Right atrium auricular region (tissue), 2 donors: ENCODE measurements at regions not wholly inside any gene's neighbourhood (a gene's known extent, or its start where the extent isn't known, plus 50 kb on each side); places are given as distances from the start of the nearest gene placed in this dataset.

ENCODE experiments used
- DNase-seq: peaks from one replicate; pipeline ENCODE4 v3.0.0-alpha.2; 2019; ENCODE audit warnings: low spot score
- H3K27ac ChIP-seq, 2 donors: fragments of 200-600 bp; sonication (generic); 1 replicate in 1 of 2; 2 replicates in 1 of 2; pipeline ENCODE4 v1.5.1; 2016 to 2019
- H3K27me3 ChIP-seq, 2 donors: fragments of 200-600 bp; sonication (generic); one replicate each; pipeline versions ENCODE4 v1.5.1 to v1.6.0; 2017 to 2019
- H3K36me3 ChIP-seq: fragments of 200-600 bp; sonication (generic); one replicate; pipeline ENCODE4 v1.5.1; 2016
- H3K4me1 ChIP-seq, 2 donors: fragments of 200-600 bp; sonication (generic); one replicate each; pipeline versions ENCODE4 v1.5.1 to v1.6.0; 2017 to 2019
- H3K4me3 ChIP-seq, 2 donors: fragments of 200-600 bp; sonication (generic); 1 replicate in 1 of 2; 2 replicates in 1 of 2; pipeline ENCODE4 v1.5.1; 2017 to 2019; ENCODE audit warnings: mild to moderate bottlenecking in 1 of 2, moderate library complexity in 1 of 2
- H3K9me3 ChIP-seq, 2 donors: fragments of 200-600 bp; sonication (generic); one replicate each; pipeline ENCODE4 v1.5.1; 2019
- TF ChIP-seq, protein P1 (sequence below), 2 donors: fragments of 200-600 bp; sonication (generic); IDR thresholded peaks; one replicate each; pipeline ENCODE4 v1.5.1; 2019; ENCODE audit warnings: antibody characterized with exemption in 2 of 2

DNA sequence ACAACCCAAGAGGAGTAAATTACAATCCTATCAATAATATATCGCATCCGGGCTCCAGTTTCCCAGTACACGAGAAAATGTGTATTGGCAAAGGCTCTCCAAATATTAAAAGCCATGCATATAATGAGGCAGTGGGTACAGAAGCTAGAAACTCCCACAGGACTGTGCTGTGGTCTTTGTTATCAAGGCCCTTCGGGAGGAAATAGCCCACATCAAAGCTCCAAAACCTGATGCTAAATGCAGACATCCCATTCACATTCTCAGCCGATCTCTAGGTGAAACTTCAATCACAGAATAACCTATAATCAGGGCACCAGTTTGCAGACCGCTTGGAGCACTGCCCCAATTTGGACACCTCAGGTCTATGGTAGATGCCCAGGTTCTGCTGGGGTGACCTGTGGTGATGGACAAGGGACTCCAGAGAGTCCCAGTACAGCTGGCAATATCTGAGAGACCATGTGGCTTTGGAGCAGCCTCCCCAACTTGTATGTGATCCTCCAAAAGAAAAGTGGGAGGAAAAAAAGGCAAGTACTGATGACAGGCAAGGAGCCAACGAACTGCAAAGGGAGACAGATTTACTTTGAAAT is 148.8 kb upstream of the CAMK1G start:
- H3K4me3 ChIP-seq = no peak overlapping the region
- DNase-seq = no peak
- no peaks in the 10 kb centered on the region for H3K9me3 ChIP-seq
- no peaks in the 10 kb centered on the region for H3K36me3 ChIP-seq
- TF ChIP-seq, protein P1, sequence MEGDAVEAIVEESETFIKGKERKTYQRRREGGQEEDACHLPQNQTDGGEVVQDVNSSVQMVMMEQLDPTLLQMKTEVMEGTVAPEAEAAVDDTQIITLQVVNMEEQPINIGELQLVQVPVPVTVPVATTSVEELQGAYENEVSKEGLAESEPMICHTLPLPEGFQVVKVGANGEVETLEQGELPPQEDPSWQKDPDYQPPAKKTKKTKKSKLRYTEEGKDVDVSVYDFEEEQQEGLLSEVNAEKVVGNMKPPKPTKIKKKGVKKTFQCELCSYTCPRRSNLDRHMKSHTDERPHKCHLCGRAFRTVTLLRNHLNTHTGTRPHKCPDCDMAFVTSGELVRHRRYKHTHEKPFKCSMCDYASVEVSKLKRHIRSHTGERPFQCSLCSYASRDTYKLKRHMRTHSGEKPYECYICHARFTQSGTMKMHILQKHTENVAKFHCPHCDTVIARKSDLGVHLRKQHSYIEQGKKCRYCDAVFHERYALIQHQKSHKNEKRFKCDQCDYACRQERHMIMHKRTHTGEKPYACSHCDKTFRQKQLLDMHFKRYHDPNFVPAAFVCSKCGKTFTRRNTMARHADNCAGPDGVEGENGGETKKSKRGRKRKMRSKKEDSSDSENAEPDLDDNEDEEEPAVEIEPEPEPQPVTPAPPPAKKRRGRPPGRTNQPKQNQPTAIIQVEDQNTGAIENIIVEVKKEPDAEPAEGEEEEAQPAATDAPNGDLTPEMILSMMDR (IDR thresholded peaks at IDR 0.05) = no peak
- H3K27me3 ChIP-seq = no peaks in the 10 kb centered on the region
- no peak overlapping the region for H3K27ac ChIP-seq
- H3K4me1 ChIP-seq = no peaks in the 10 kb centered on the region

DNA sequence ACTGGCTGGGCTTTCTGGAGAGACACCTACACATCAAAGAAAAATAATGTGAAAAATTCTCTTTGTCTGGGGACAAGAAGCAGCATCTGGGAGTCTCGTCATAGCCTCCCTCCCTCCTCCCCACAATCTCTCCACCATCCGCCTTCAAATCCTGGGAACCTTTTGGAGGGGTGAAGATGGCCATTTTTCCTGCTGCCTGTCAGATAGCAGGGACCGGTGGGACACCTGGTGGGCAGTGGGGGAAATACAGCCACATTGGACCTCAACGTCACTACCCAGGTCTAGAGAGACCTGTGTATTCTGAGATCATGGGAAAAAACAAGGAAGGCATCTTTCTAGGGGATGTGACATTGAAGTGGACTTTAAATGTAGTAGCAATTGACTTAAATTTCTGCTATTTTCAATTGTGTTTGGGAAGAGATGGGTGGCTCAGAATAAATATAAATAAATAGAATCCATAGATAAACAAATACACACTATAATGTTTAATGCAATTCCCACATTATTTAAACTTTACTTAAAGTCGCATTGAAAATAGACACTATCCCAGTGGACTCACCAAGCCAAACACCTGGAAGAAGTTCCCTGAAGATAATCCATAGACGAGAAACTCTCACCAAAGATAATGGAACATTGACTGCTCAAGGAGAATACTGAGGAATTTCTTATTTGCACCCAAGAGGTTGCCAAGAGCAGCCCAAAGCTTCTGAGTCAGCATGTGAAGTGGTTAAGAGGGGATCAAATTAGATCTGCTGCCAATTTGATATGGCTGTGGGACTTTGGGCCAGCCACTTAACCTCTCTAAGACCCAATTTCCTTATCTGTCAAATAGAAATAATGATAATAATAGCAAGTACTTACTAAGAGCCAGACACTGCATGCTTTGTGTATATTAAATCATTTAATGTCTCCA is 147.6 kb upstream of the CAMK1G start:
- peak; percentile 61 for DNase-seq
- H3K36me3 ChIP-seq = no peaks in the 10 kb centered on the region

DNA sequence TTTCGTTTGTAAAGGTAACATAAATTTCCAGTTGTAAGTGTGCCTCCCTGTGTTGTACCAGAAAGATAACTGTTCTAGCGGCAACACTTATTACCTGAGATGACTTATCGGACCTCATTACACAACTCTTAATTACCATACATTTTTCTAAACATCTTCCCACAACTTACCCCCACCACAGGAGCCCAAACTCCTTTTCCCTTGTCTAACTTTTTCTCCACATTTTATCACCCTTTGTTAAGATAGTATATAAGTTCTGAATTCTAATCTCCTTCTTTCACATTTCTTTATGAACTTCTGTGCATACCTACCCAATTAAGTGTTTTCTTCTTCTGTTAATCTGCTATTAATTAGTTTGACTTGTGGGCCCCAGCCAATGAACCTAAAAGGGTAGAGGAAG is 143.7 kb upstream of the CAMK1G start:
- no peaks in the 10 kb centered on the region for H3K4me1 ChIP-seq
- DNase-seq = no peak
- TF ChIP-seq, protein P1 (IDR thresholded peaks at IDR 0.05) = no peak

More for the DNA sequence above, 147.6 kb upstream of the CAMK1G start:
- H3K9me3 ChIP-seq = no peaks in the 10 kb centered on the region
- no peak overlapping the region for H3K4me3 ChIP-seq
- TF ChIP-seq, protein P1 (IDR thresholded peaks at IDR 0.05) = peak; percentile 22 to 75
- H3K27me3 ChIP-seq = no peaks in the 10 kb centered on the region
- no peak overlapping the region for H3K27ac ChIP-seq
- no peaks in the 10 kb centered on the region for H3K4me1 ChIP-seq

DNA sequence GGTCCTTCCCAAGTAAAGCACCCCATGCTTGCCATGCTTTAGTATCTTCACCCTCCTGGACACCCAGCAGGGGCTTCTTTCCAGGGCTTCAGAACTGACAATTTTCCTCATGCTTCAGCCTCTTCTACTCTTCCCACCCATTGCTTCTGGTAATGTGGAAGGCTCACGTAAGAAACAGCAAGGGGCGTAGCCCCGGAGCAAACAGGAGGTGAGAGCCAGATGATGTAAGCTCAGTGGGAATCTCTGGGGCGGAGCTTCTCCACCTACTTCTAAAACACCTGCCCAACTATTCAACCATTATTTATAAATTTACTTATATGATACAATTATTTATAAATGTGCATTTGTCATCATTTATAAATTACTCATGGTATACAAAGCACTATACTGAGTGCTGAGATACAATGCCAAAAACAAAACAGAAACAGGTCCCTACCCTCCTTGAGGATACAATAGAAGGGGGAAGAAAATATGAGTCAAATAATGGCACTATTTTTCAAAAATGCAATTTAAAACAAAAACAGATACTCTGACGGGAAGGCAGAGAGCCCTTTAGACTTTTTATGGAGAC is 140.1 kb upstream of the CAMK1G start:
- Histone ChIP-seq H3K36me3 (no peaks in the 10 kb centered on the region), H3K4me1 (no peaks in the 10 kb centered on the region), H3K4me3 (no peak overlapping the region), H3K9me3 (no peaks in the 10 kb centered on the region), H3K27me3 (no peaks in the 10 kb centered on the region), H3K27ac (no peak overlapping the region)
- TF ChIP-seq, protein P1 (IDR thresholded peaks at IDR 0.05) = no peak
- no peak for DNase-seq

More for the DNA sequence above, 143.7 kb upstream of the CAMK1G start:
- no peak overlapping the region for H3K4me3 ChIP-seq
- no peaks in the 10 kb centered on the region for H3K36me3 ChIP-seq
- no peaks in the 10 kb centered on the region for H3K27me3 ChIP-seq
- H3K9me3 ChIP-seq = no peaks in the 10 kb centered on the region
- H3K27ac ChIP-seq = no peak overlapping the region

DNA sequence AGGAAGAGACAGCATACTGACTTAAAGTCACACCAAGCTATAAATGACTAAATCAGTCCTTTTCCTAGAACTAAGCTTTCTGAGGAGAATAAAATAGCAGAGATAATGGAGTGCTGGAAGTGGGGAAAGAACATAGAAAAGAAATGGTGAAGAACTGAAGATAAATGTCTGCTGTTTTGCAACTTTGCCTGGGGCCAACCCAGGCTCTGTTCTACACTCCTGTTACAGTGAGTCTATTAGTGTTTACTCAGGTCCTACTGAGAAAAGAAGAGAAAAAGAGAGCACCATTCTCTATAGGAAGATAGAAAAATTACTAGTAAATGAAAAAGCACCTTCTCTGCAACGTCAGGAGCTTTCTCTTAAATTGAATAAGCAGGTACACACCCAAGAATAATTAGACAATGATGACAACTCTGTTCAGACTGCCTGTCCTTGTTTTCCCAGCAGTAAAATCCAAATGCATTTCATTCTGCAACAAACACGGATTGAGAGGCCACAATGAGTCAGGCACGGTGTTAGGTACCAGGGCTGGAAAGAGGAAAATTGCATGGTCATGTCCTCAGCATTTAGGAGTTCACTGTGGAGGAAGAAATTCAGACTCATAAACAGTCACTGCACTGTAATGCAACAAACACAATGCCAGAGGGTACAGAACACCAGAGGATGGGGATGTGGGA is 139.4 kb upstream of the CAMK1G start:
- no peak for DNase-seq
- no peaks in the 10 kb centered on the region for H3K4me1 ChIP-seq
- no peaks in the 10 kb centered on the region for H3K36me3 ChIP-seq
- TF ChIP-seq, protein P1 (IDR thresholded peaks at IDR 0.05) = no peak
- H3K27ac ChIP-seq = no peak overlapping the region
- no peak overlapping the region for H3K4me3 ChIP-seq
- no peaks in the 10 kb centered on the region for H3K9me3 ChIP-seq
- no peaks in the 10 kb centered on the region for H3K27me3 ChIP-seq
